Chondrocyte (in vitro differentiated cells): ENCODE measurements at regions not wholly inside any gene's neighbourhood (a gene's known extent, or its start where the extent isn't known, plus 50 kb on each side); places are given as distances from the start of the nearest gene placed in this dataset.
A peak's percentile ranks its signal among the peaks of the same experiment; 100 is the strongest.

Experiments used
- DNase-seq: peaks from one replicate; pipeline ENCODE4 v3.0.0; 2021; ENCODE audit warnings: mixed read lengths, low spot score
- H3K27ac Mint-ChIP-seq: one replicate; pipeline ENCODE4 v1.8.0; 2021; ENCODE audit warnings: mild to moderate bottlenecking, moderate library complexity, mixed read lengths; ENCODE audit not compliant: unreplicated experiment
- H3K27me3 Mint-ChIP-seq: 2 replicates; pipeline ENCODE4 v1.8.0; 2021; ENCODE audit warnings: low read depth, mixed read lengths
- H3K36me3 Mint-ChIP-seq: 2 replicates; pipeline ENCODE4 v1.8.0; 2021; ENCODE audit warnings: low read depth, mixed read lengths
- H3K4me1 Mint-ChIP-seq: 2 replicates; pipeline ENCODE4 v1.8.0; 2021; ENCODE audit warnings: low read depth, mild to moderate bottlenecking, mixed read lengths
- H3K4me3 Mint-ChIP-seq: one replicate; pipeline ENCODE4 v1.8.0; 2021; ENCODE audit warnings: mild to moderate bottlenecking, moderate library complexity, mixed read lengths; ENCODE audit not compliant: unreplicated experiment
- H3K9me3 Mint-ChIP-seq: 2 replicates; pipeline ENCODE4 v1.8.0; 2021; ENCODE audit warnings: low read depth, mixed read lengths
- TF ChIP-seq, protein P1 (sequence below): fragments of 200-600 bp; sonication (generic); IDR thresholded peaks from 2 replicates; pipeline ENCODE4 v1.5.0; 2021; ENCODE audit warnings: antibody characterized with exemption, mild to moderate bottlenecking, moderate library complexity

DNA sequence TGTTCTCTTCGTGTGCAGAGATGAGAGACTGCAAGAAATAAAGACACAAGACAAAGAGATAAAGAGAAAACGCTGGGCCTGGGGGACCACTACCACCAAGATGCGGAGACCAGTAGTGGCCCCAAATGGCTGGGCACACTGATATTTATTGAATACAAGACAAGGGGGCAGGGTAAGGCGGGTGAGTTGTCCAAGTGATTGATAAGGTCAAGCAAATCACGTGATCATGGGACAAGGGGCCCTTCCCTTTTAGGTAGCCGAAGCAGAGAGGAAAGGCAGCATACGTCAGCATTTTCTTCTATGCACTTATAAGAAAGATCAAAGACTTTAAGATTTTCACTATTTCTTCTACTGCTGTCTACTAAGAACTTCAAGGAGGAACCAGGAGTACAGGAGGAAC, 762.1 kb downstream of the TNS3 start:
- no peak overlapping the region for H3K27ac Mint-ChIP-seq
- H3K36me3 Mint-ChIP-seq = peaks cover 8% of the 10 kb centered on the region
- H3K9me3 Mint-ChIP-seq = peaks cover 28% of the 10 kb centered on the region
- no peak overlapping the region for H3K4me3 Mint-ChIP-seq
- peaks cover 1% of the 10 kb centered on the region for H3K4me1 Mint-ChIP-seq
- H3K27me3 Mint-ChIP-seq = no peaks in the 10 kb centered on the region
- DNase-seq = no peak
- TF ChIP-seq, protein P1, sequence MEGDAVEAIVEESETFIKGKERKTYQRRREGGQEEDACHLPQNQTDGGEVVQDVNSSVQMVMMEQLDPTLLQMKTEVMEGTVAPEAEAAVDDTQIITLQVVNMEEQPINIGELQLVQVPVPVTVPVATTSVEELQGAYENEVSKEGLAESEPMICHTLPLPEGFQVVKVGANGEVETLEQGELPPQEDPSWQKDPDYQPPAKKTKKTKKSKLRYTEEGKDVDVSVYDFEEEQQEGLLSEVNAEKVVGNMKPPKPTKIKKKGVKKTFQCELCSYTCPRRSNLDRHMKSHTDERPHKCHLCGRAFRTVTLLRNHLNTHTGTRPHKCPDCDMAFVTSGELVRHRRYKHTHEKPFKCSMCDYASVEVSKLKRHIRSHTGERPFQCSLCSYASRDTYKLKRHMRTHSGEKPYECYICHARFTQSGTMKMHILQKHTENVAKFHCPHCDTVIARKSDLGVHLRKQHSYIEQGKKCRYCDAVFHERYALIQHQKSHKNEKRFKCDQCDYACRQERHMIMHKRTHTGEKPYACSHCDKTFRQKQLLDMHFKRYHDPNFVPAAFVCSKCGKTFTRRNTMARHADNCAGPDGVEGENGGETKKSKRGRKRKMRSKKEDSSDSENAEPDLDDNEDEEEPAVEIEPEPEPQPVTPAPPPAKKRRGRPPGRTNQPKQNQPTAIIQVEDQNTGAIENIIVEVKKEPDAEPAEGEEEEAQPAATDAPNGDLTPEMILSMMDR = no peak

DNA sequence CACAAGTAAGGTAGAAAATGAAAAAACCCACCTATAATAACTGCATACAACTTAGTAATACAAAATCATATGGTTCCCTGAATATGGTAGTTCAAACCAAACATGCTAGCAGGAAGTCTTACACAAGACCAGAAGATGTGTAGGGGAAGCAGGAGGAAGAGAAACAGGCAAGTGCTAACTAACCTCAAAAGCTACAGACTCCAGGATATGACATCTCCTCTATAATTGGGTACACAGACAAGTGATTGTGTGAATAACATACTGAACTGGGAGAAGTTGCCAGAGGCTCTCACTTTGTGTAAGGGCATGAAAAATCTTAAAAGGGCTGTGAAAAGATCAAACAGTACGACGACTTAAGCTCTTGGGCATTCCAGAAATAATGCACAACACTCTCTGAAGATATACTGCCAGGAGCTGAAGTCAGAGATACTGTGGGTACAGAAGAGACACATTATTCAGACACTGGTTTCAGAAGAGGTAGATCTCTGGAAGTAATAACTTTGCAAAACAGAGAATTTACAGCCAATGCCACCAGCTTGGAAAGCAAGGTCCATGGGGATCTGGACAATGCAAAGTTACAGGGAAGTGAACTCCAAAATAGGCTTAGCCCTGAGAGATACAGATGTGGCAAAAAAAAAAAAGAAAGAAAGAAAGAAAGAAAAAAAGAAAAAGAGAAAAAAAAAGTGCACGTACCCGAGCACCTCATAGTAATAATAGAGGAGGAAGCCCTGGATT, 767.2 kb downstream of the TNS3 start:
- no peak for DNase-seq
- H3K9me3 Mint-ChIP-seq = peaks cover 18% of the 10 kb centered on the region
- peak overlapping the region; percentile 74 for H3K27ac Mint-ChIP-seq
- peaks cover 4% of the 10 kb centered on the region for H3K36me3 Mint-ChIP-seq
- no peaks in the 10 kb centered on the region for H3K27me3 Mint-ChIP-seq
- peaks cover 28% of the 10 kb centered on the region for H3K4me1 Mint-ChIP-seq
- TF ChIP-seq, protein P1 = no peak
- H3K4me3 Mint-ChIP-seq = no peak overlapping the region

DNA sequence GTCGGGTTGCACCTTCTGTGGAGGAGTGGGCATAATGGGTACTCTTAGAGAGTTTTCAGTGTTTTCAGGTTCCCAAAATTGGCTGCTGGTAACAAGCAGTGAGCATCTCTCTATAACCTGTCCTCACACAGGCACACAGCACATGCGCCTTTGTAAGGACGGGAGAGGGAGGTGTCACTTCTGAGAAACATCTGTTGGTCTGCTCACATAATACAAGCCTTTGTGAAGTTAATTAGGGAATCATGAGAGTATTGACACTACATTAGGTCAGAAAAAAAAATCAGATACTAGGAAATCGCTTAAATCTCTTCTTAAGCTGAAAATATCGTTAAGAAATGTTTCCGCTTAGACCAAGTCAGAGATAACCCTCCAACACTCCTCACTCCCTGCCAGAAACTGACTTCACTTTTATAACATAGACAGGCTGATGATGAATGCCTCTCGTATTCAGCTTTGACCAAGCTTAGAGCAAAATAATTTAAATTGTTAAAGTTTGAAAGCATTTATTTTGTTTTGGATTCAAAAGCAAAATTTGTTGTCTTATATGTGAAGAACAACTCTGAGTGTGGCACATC, 769.7 kb downstream of the TNS3 start:
- Mint-ChIP-seq H3K4me1 (peaks cover 28% of the 10 kb centered on the region), H3K27me3 (no peaks in the 10 kb centered on the region), H3K27ac (peak overlapping the region; percentile 27), H3K36me3 (peaks cover 4% of the 10 kb centered on the region), H3K9me3 (peaks cover 5% of the 10 kb centered on the region), H3K4me3 (no peak overlapping the region)
- TF ChIP-seq, protein P1 = no peak
- DNase-seq = no peak

DNA sequence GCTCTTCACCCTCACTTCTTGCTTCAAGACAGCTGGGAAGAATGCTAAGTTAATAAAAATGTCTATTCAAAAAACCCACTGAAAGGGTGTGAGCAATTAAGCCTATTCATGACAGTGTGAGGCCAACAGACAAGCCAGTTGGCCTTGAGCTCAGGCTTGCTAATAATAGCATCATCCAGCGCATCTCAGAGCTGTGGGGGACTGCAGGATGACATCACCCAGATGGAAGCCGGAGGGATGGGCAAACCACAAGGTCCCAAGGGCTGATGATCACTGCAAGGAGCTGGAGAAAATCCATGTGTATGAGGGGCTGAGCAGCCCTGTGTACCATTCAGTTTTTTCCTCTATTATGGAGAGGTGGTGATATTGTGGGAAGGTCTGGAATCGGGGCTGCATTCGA, 770.4 kb downstream of the TNS3 start:
- no peak overlapping the region for H3K4me3 Mint-ChIP-seq
- H3K27ac Mint-ChIP-seq = peak overlapping the region; percentile 42

DNA sequence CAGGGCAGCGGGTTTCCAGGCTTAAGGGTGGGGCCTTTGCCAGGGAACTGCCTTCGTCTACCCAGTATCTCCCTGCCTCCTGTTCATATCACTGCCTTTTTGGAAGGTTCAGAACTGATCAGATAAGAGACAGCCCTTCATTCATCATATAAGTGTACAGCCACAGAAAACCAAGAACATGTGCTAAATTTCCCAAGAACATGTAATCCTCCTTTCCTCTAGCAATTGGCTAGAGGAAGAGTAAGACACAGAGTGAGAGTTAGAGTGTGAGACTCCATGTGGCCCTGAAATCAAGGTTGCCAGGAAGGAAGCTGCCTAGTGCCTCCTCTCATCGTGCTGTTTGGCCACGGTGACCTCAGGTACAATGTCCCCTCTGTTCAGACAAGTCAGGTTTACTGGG, 770.9 kb downstream of the TNS3 start:
- Mint-ChIP-seq H3K27me3 (no peaks in the 10 kb centered on the region), H3K4me1 (peaks cover 31% of the 10 kb centered on the region), H3K9me3 (no peaks in the 10 kb centered on the region), H3K36me3 (no peaks in the 10 kb centered on the region), H3K27ac (peak overlapping the region; percentile 42), H3K4me3 (no peak overlapping the region)
- DNase-seq = no peak
- TF ChIP-seq, protein P1 = no peak

More for the DNA sequence above, 770.4 kb downstream of the TNS3 start:
- Mint-ChIP-seq H3K4me1 (peaks cover 31% of the 10 kb centered on the region), H3K9me3 (no peaks in the 10 kb centered on the region), H3K36me3 (no peaks in the 10 kb centered on the region), H3K27me3 (no peaks in the 10 kb centered on the region)
- TF ChIP-seq, protein P1 = no peak
- DNase-seq = no peak
